GF-D8 (cell line): ENCODE measurements at regions not wholly inside any gene's neighbourhood (a gene's known extent, or its start where the extent isn't known, plus 50 kb on each side); places are given as distances from the start of the nearest gene placed in this dataset.
"Not testable (repeated sequence)": the region's sequence is repeated elsewhere in the genome, so short reads cannot be mapped to it uniquely, and the experiment has no call there.

Source experiments
- DNase-seq: peaks from one replicate; lab custom pipeline; 2025; lab: John Stamatoyannopoulos, UW

DNA sequence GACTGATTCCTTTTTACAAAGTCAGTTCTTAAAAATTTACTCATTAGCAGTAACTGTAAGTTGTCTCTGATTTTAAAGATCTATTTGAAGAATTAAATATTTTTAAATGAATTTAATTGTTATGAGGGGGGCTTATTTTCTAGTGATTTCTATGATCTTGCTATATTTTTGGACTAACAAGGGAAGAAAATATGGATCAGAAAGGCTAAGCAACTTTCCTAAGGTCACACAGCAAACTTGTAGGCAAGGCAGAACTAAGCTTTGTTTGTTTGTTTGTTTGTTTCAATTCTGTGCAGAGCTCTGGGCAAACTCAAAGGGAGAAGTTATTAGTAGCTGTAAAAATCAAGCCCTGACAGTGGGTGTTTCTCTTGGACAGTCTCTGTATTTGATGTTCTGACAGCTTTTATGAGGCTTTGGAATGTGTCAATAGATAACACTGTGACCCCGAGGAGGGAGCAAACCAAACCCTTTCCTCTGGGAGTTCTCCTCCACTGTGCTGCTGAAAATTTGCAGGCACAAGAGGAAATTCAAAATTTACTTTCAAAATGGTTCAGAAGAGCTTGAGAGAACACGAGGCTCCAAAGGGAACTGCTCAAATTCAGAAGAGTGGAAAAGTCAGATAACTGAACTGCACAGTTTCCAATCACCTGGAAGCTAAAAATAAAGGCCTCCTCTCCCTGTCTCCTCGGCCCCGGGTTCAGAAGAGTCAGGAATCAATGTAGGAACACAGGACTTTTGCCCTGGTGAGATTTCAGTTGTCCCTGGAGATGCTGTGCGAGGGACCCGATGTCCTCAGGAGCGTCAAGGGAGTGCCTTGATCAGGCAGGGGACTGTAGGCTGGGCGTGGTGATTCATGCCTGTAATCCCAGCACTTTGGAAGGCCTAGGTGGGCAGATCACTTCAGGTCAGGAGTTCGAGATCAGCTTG lies 325.7 kb downstream of the GATA3 start:
- DNase-seq, result no peak

DNA sequence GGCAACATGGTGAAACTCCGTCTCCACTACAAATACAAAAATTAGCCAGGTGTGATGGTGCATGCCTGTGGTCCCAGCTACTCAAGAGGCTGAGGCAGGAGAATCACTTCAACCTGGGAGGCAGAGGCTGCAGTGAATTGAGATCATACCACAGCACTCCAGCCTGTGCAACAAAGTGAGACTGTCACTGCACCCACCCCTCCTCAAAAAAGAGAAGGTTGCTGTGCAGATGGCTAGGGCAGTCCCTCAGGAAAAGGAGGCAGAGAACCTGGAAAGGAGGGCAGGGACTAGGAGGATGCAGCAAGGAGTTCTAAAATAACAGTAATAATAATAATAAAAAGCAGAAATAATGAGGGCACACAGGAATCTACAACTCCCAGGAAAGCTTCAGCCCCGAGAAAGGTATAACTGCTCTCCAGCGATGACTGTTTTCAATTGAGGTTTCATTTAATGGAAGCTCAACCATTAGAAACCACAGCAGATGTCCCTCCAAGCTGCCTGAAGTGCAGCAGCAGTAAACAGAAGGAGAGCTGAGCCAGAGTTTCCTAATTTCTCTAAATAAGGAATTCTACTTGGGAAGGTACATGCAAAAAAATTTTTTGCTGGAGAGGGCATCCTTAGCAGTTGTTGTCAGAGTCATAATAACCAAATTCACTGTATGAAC lies 326.5 kb downstream of the GATA3 start:
- DNase-seq, result no peak

DNA sequence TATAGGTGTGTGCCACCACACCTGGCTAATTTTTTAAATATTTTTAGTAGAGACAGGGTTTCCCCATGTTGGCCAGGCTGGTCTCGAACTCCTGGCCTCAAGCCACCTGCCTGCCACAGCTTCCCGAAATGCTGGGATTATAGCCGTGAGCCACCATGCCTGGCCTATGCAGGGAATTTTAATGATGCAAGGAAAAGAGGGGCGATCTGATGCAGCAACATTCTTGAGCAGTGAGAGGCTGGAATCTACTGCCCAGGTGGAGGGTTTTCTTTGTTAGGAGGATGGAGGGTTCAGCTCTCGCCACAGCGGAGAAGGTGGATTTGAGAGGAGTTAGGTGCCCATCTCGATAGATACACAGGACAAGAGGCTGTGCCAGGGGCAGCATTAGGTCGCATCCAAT lies 332.3 kb downstream of the GATA3 start:
- DNase-seq, result no peak

DNA sequence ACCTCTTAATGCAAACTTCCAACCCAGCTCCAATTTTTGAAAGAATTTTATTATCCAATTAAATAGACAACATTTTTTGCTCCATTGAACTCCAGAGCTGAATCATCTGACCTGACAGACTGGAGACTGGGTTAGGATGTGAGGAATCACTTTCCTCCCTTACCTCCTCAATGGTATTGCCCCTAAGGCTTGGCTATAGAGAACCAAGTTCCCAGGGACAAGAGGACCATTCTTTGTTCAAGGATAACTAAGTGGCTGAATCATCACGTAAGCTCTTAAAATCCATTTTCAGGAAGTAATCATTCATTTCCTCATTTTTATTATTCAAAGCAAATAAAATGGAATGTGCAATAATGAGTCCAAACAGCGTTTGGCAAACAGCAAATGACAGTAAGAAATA lies 335.1 kb downstream of the GATA3 start:
- no peak for DNase-seq

DNA sequence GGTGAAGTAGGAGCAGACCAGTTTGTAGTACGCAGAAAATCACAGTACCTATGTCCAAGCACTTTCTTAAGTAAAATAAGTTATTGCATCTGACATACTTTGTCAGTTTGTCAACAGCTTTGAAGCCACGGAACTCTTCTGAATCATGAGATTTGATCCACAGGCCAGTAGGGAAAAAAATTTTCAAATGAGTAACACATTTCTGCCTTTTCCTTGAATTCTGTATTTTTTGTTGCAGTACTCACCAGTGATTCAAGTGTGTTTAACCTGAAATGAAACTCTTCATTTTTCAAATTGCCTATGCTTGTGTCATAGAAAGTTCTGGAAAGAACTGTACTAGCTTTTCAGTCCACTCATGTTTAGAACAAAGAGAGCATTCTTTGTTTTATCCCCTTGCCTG lies 337.7 kb downstream of the GATA3 start:
- no peak for DNase-seq

DNA sequence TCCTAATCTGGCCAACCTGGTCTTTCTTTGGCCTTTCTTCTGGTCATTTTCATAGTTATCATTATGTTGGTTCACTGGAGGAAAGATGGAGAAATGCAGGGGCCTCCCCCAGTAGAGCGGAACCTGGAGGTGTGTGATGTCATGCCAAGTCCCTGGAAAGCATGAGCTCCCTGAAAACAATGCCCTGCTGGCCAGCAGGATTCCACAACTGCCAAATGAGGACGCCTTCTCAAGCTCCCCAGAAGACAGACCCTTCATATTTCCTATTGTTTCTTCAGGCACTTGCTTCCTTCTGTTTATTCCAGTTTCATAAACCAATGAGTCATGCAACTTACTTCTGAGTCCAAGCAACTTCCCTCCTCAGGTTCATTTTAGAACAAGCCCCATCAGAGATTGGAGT lies 339.0 kb downstream of the GATA3 start:
- no peak for DNase-seq

DNA sequence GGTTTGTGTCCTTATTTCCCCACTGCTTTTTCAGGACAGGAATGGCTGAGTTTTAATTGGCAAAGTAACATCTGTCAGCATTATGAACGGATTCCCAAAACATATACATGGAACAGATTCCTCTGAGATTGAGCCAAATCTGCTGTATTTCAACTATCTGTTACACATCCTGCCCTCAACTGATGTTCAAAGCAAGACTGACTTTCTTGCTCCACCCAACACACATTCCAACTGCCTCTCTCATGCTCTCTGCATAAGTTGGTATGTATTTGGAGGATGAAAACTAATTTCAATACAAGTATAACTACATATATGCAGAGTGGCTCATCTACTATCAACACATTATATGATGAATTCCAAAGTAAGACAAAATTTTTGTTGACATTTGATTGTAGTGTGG lies 342.2 kb downstream of the GATA3 start:
- no peak for DNase-seq

DNA sequence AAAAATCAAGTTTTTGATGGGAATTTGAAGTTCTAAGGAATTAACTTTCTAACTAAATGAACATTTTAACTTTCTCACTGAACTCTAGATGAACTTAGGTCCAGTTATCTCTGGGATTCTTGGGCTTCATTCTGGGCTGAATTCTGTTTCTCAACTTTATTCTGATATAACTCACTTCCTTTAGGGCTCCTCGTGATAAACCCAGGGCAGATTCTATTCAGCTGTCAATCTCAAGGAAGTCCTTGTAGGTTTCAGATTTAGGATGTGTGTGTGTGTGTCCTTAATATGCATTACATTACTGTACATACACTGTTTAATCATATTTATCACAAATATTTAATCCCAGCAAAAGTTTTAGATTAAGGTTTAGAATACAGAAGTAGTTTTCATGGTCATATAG lies 344.3 kb downstream of the GATA3 start:
- no peak for DNase-seq

DNA sequence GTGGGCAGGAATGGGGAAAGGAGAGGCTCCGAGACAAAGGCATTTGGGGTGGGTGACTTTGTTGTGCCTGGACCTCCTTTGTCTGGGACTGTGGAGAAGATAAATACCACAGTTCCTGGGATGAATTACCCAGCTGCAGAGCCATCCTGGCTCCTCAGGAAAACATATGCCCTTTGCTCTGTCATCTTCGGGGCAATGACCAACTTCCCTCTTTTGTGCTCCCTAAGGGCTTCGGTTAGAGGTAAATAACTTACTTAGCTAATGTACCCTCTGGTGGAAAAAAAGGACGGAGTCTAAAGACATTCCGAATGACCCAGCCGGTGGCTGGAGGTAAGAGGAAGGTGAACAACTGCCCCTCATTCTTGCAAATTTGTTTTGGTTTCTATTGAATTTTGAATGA lies 345.7 kb downstream of the GATA3 start:
- DNase-seq, result no peak

DNA sequence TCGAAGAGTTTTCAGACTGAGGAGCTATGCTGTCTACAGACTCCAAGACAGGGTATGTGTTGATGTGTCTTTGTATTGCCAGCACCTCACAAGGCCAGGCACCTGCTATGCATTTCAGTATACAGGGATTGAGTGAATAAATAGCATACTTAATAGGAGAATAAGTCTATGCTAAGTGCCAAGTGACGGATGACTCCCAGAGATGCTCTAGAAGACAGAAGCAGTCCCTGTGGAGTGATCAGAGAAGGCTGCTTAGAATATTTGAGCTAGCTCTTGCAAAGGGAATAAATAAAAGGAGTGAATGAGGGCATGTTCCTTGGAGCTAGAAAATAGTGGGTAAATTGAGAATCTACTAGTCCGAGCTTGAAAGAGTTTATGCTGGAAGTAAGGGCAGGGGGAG lies 346.4 kb downstream of the GATA3 start:
- no peak for DNase-seq

DNA sequence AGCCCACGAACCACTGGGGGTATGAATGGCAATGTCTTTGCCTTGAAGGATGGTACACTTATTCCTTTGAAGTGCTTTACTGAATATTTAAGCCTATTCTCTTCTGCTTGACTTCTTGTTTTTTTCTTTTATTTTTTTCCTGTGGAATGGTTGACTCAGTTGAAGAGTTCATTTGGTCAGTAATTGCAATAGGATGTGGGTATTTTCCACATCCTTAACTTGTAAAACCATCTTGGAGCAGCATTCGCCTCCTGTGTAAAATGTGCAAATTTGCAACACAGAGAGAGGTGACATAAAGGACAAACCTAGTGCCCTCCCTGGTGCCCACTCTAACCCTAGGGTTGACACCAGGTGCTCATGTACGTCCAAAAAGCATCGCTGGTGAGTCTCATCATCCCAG lies 347.0 kb downstream of the GATA3 start:
- no peak for DNase-seq

DNA sequence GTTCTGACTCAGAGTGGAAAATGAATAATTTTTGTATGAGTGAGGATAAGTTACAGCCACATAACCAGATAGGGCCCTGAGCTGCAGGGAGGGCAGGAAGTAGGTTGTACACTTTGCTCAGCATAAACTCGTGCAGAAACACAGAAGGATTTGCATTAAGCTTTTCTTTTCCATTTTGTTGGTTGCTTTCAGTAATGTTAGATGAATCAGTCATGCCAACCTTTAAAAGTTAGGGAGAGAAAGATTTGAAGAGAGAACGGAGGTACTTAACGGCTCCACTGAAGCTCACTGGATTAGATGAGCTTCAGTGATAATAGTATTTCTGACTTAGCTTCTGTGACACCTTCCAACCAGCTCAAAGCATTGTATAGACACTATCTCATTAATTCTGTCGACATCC lies 348.1 kb downstream of the GATA3 start:
- no peak for DNase-seq

GRCh38 chr10:8403711-8404371 lies 349.4 kb downstream of the GATA3 start:
- DNase-seq, result no peak

DNA sequence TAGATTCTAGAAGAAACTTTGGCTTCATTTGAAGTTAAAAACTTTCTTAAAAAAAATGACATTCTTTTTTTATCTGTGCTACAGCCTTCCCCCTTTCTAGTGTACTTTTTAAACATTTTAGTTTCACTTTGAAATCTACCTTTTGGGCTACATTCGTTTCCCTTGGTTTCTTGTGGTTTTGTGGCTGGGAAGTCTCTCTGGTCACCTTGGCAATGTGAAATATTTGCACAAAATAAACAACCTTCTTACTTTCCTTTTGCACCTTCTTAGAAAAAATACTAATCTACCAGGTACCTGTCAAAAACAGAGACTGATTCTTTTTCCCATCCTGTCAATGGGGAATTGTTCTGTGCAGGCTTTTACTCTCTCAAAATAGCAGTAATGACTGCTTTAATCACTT lies 350.2 kb downstream of the GATA3 start:
- DNase-seq, result no peak

DNA sequence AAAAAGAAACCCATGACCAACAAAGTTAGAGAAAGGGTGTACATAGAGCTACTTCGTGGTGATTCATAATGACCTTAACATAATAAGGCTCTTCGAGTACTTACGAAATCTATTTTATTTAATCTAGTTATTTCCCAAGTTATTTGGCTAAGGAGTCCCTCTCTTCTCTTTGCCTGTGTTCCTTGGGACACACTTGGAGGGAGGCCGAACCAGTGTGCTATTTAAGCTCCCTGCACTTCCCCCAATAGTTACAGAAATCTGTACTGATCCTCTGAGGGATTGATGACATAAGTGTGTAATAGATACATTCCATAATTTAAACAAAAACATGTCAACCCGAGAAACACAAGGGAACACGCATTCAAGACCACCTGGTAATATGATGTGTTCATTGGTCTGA lies 351.1 kb downstream of the GATA3 start:
- DNase-seq, result no peak

DNA sequence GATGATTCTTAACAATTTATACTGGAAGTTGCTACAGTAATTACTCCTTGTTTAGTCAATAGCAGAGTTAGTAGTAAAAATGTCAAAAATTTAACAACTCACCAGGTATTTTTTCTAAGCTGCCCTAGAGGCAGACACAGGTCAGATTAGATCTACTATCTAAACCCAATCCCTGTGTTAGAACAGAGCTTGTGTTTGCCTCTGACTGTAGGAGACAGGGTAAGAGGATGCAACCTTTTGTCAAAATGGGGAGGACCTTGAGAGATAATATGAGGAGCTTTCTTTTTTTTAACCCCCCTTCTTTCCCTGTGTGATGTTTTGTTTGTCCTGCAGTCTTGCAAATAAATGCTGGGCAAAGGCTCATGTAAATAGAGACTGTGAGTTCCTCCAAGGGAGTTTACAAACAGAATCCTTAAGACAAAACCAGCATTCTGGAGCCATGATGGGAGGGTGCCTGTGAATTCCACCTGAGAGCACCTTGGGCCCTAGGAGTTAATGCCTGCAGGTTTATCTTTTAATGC lies 353.1 kb downstream of the GATA3 start:
- no peak for DNase-seq

- no peak for DNase-seq
Observed at GRCh38 chr10:8410506-8410905, 356.0 kb downstream of the GATA3 start.

- DNase-seq, result no peak
Observed at GRCh38 chr10:8412541-8412940, 358.1 kb downstream of the GATA3 start.

GRCh38 chr10:8415029-8415428 lies 360.5 kb downstream of the GATA3 start:
- not testable (repeated sequence) for DNase-seq

- no peak for DNase-seq
Observed at GRCh38 chr10:8416192-8416701, 361.8 kb downstream of the GATA3 start.

- DNase-seq, result no peak
Observed at GRCh38 chr10:8416760-8417159, 362.3 kb downstream of the GATA3 start.

DNA sequence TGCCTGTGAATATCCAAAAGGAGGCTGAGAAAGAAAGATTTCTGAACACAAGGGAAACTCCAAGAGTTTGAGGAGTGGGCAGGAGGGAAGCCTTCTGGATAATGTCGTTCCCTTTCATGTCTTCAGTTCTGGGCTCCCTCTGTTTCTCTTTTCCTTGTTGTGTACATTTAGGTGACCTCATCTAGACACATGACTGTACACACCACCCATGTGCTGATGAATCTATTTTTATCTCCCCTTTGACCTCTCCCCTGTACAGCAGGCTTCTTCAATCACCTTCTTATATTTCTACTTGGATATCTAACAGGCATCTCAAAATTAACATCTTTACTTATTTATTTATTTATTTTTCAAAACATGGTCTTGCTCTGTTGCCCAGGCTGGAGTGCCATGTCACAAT lies 363.1 kb downstream of the GATA3 start:
- no peak for DNase-seq

- DNase-seq, result no peak
Observed at GRCh38 chr10:8418631-8419030, 364.1 kb downstream of the GATA3 start.
